ENCODE measurements at regions not wholly inside any gene's neighbourhood (a gene's known extent, or its start where the extent isn't known, plus 50 kb on each side); places are given as distances from the start of the nearest gene placed in this dataset.

- no peak for TF ChIP-seq CTCF (IDR thresholded peaks at IDR 0.05 in 4 of 5, conservative IDR thresholded peaks at IDR 0.05 in 1 of 5)
- TF ChIP-seq POLR2A (IDR thresholded peaks at IDR 0.05): no peak
Observed at GRCh38 chr14:59081720-59082119, 106.7 kb upstream of the DAAM1 start.

All from gastrocnemius medialis (tissue), 4 donors.